ENCODE measurements at regions not wholly inside any gene's neighbourhood (a gene's known extent, or its start where the extent isn't known, plus 50 kb on each side); places are given as distances from the start of the nearest gene placed in this dataset.

DNA sequence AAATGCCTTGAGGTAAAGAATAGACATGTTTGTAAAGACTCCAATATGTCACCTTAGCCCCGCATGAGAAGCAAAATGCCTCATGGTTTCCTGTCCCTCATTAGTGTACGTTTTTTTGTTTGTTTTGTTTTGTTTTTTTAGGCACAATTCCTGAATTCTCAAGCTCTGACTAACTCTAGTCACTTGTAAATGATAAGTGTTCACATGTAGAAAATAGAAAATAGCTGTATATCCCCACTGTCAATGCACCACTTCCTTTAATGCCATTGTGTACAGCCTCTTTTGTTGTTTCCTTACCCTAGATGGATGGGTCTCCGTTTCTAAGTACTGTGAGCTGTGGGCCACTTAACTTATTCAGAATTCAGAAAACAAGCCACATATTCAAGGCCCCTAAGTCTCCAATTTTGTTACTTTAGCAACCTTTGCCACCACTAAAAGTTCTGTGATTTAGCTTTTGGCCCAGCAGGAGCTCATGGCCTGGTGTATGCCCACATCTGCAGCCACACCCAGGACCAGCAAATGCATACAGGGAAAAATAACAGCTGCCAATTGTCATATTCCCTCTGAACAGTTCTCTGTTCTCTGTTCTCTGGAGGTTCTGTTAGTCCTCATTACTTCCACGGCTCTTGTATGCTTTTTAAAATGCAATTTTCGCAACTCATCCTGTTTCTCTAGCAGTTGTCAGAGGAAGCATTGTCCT lies 655.5 kb downstream of the GBE1 start:
- no peak overlapping the region for H3K4me3 ChIP-seq (ENCODE audit: control insufficient read depth, low read depth, low read length)
- no peak for DNase-seq (ENCODE audit: low read depth)
- TF ChIP-seq, protein P1, sequence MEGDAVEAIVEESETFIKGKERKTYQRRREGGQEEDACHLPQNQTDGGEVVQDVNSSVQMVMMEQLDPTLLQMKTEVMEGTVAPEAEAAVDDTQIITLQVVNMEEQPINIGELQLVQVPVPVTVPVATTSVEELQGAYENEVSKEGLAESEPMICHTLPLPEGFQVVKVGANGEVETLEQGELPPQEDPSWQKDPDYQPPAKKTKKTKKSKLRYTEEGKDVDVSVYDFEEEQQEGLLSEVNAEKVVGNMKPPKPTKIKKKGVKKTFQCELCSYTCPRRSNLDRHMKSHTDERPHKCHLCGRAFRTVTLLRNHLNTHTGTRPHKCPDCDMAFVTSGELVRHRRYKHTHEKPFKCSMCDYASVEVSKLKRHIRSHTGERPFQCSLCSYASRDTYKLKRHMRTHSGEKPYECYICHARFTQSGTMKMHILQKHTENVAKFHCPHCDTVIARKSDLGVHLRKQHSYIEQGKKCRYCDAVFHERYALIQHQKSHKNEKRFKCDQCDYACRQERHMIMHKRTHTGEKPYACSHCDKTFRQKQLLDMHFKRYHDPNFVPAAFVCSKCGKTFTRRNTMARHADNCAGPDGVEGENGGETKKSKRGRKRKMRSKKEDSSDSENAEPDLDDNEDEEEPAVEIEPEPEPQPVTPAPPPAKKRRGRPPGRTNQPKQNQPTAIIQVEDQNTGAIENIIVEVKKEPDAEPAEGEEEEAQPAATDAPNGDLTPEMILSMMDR (IDR thresholded peaks at IDR 0.05; ENCODE audit: control insufficient read depth, insufficient read depth, low read depth, low read length, missing control alignments): no peak

DNA sequence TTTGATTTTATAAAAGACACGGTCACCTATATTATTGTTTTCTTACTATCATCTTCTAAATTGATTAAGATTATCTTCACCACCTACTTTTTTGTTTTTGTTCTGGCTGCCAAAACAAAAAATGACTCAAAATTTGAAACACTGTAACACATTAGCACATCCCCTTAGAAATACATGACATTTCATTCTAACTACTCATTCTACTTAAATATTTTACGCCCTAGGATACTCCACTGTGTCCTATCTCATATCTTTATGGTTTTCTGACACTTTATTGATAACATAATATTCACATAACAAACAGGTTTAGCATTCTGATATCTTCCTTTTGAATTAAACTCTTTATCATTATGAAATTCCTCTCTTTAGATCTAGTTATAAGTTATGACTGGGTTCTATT lies 656.2 kb downstream of the GBE1 start:
- no peak for DNase-seq (ENCODE audit: low read depth)
- no peak overlapping the region for H3K4me3 ChIP-seq (ENCODE audit: control insufficient read depth, low read depth, low read length)
- TF ChIP-seq, protein P1 (IDR thresholded peaks at IDR 0.05; ENCODE audit: control insufficient read depth, insufficient read depth, low read depth, low read length, missing control alignments): no peak

DNA sequence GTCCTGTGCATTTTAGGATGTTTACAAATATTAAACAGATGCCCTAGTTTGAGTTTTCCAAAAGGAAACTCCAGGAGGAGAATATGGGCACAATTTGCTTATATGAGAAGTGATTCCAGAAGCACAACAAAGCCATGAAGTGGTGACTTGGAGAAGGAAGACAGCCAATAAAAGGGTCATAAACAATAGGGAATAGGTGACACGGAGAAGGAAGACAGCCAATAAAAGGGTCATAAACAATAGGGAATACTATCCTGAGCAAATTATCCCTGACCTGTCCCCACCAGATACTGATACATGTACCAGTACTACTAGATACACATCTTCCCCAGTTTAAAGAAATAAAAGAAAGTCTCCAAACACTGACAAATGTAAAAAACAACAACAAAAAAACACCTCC lies 663.6 kb downstream of the GBE1 start:
- H3K4me3 ChIP-seq (ENCODE audit: control insufficient read depth, low read depth, low read length): no peak overlapping the region
- TF ChIP-seq, protein P1 (IDR thresholded peaks at IDR 0.05; ENCODE audit: control insufficient read depth, insufficient read depth, low read depth, low read length, missing control alignments): no peak
- no peak for DNase-seq (ENCODE audit: low read depth)

DNA sequence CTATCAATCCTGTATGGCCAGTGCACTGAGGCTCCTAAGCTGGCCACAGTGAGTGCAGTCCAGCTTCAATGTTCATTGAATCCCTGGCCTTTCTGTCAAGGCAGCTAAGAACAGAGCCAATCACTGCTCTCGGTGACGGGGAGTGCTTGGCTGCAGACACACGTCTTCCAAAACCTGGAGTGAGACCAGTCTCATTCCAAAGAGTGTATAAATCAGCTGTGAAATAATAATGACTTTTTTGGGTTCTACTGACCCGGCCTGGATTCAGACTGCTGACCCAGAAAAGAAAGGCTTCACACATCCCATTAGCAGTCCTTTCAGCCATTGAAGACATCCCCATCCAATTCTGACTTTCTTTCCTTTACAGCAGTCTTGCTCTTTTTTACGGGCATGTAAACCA lies 665.5 kb downstream of the GBE1 start:
- no peak for DNase-seq (ENCODE audit: low read depth)
- no peak overlapping the region for H3K4me3 ChIP-seq (ENCODE audit: control insufficient read depth, low read depth, low read length)
- TF ChIP-seq, protein P1 (IDR thresholded peaks at IDR 0.05; ENCODE audit: control insufficient read depth, insufficient read depth, low read depth, low read length, missing control alignments): no peak

DNA sequence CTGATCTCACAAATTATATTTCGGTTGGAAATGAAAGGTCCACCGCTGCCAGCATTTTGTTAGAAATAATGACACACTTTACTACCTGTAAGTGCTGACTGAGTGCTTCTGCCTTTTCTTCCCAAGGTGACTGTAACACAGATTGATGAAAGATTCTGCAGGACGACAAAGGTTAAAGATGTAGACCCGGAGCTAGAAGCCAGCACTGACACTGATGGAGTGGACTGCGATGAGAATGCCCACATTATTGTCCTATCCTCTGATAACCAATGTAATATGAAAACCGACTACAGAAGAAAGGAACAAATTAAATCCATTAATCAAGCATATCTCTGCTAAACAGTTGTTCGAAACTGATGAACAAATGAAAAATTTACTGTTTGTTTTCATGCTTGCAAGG lies 666.5 kb downstream of the GBE1 start:
- TF ChIP-seq, protein P1 (IDR thresholded peaks at IDR 0.05; ENCODE audit: control insufficient read depth, insufficient read depth, low read depth, low read length, missing control alignments): no peak
- no peak overlapping the region for H3K4me3 ChIP-seq (ENCODE audit: control insufficient read depth, low read depth, low read length)
- DNase-seq (ENCODE audit: low read depth): no peak

DNA sequence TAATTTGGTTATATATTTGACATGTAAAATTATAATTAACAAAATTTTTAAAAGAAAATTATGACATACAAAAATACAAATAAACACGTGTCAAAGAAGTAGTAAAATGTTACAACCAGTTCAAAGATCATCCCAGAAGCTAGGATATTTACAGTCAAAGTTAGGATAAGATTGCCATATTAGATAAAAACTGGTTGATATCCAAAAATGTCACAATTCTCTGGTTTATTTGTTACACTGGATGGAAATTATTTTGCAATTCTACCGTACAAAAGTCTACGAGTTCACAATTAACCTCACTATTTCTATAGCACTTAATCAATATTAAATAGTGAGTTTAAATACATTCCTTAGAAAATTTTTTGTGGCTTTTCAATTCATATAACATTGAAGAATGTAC lies 673.8 kb downstream of the GBE1 start:
- TF ChIP-seq, protein P1 (IDR thresholded peaks at IDR 0.05; ENCODE audit: control insufficient read depth, insufficient read depth, low read depth, low read length, missing control alignments): no peak
- DNase-seq (ENCODE audit: low read depth): no peak
- H3K4me3 ChIP-seq (ENCODE audit: control insufficient read depth, low read depth, low read length): no peak overlapping the region
